NCI-H82 treated with DMSO at 0.1 percent for 48 hours (cell line): ENCODE measurements at regions not wholly inside any gene's neighbourhood (a gene's known extent, or its start where the extent isn't known, plus 50 kb on each side); places are given as distances from the start of the nearest gene placed in this dataset.

Experiments used
- DNase-seq: peaks from one replicate; lab custom pipeline; 2025; ENCODE audit not compliant: unreplicated experiment; lab: John Stamatoyannopoulos, UW

DNA sequence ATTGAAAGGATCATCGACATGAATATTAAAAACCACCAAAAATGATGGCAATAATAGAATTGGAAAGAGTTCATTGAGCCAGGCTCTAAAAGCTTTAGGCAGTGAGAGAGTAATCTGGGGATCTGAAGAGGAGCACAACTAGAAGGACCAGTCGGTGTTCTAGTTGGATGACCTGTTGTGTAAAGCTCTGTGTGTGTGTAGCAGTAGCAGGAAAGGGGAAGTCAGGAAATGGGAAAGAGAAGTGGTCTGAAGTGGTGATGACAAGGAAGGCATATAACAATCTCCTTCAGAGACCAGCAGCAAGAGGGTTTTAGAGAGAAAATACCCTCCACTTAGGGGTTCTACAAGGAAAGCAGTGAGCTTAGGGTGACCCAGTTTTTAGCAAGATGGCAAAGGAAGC, 539.2 kb downstream of the HTR7 start:
- DNase-seq, result no peak

DNA sequence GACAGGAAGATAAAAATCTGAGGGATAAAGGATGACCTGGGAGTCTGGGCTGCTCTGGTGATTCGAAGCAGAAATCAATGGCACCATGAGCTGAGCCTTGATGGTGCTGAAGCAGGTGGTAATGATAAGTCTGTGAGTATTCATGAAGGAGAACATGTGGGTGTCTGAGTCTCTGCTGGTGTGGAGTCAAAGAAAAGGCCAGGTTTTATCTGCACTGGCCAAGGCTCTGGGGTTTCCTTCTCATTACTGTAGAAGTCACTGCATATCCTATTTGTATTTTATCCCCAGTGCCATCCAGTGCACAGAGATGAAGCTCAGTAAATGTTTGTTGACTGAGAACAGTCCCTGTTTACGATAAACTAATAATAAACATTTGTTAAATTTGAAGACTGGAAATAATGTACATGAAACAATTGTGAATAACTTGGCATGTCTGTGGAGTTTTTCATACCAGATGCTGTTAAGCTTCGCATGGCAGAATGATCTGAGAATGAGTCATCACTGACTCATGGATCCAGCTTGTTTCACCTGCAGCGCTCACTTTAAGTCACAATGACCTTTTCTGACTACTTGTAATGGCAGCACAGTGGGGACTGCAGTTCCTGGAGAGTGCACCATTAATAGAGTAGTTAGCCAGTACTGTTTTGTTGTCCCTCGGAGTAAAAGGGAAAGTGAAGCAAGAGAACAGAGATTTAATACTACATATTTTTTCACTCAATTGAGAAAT, 538.5 kb downstream of the HTR7 start:
- no peak for DNase-seq

DNA sequence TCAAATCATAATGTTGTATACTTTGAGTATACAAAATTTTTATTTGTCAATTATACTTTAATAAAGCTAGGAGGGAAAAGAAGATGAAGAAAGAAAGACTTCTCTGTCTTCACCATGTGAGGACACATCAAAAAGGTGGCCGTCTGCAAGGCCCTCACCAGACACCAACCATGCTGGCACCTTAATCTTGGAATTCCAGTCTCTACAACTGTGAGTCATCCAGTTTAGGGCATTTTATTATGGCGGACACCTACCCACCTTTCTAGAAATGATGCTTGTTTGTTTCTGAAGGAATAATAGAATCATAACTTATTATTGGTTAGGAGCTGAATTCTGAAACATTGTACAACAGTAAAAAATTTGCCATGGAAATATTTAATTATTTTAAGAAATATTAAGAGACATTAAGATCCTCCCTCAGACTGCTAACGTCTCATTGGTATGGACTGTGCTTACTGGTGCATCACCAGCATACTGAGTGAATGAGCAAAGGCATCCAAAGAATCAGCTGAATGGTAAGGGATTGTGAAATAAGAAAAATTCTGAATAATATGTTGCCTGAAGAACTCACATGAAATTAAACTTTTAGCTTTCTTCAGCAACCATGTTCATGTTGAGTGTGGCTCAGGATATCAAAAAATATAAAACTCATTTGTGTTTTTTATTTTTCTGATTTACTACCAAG, 536.6 kb downstream of the HTR7 start:
- no peak for DNase-seq

DNA sequence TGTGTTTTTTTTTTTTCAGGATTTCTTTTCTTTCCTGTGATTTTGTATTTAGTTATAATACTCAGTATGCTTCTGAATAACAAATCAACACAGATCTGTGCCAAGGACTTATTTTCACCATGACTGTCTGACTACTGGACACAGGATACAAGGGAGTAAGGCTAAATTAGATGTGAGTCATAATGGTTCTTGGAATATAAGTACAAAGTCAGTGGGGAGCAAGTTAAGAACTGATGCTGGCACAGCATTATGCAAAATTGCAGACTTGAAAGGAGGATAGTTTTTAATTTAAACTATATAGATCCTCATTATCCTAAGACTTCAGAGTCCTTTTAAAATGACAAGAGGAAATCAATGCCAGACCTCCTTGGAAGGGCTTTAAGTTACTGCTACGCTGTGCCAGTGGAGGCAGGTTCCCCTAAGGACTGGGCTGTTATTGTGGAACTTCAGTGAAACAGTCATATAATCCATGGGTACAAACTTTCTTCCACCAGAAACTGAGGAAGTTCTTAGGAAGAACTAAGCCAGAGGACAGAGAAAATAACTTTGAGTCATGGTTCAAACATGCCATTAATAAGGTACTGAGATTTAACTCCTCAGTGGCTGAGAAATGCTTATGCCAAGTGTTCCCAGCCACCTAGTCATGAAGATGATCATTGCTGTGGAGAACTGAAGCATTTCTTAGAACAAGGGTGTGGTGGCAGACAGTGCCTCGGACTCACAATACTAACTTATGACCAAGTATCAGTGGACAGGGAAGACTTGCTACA, 531.2 kb downstream of the HTR7 start:
- no peak for DNase-seq

DNA sequence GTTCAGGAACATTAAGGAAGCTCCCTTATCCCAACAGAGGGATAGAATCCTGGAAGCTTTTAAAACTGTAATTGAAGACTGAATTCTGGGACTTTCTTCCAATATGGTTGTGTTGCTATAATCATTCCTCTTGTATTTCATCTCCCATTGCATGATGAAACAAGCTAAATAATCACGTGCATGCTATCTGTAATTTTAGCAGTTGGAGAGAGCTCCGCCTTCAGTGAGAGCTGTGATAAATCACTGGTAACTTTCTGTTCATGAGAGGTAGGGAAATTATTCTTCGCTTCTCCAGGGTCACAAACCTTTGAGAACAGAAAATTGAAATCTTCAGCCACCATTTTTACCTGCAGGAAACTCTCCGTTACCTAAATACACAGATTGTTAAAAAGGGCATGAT, 530.2 kb downstream of the HTR7 start:
- no peak for DNase-seq

DNA sequence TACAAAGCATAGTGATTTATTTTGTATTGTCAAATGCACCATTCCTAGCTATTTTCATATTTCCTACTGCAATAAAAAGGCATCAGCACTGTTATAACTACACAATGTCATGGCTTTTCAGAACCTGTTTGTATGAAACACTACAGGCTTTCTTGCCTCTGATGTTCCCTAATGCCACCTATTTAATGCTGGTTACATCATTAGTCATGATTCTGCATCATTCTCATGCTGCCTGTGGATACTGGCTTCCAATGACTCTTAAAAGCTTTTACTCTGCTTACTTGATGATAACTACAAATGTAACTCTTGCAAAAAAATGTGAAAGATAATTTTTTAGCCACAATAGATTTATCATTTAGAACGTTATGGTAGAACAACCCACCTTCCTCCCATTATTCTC, 529.4 kb downstream of the HTR7 start:
- no peak for DNase-seq

DNA sequence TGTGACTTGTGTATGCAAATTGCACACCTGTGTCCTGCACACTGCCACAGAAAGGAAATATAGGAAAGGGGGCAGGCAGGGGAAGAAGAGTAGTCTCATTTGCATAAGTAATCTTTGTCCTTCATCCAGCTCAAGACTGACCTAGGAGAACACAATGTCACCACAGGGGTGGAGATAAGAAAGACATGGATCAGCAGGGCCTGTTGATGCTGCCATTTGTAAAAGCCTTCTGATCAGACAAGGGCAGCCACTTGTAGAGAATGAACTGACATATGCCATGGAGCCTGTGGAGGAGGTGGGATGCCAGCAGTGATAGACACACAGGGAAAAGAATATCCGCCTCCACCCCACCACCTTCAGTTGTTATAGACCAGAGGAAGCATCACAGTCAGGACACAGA, 528.9 kb downstream of the HTR7 start:
- DNase-seq, result no peak

DNA sequence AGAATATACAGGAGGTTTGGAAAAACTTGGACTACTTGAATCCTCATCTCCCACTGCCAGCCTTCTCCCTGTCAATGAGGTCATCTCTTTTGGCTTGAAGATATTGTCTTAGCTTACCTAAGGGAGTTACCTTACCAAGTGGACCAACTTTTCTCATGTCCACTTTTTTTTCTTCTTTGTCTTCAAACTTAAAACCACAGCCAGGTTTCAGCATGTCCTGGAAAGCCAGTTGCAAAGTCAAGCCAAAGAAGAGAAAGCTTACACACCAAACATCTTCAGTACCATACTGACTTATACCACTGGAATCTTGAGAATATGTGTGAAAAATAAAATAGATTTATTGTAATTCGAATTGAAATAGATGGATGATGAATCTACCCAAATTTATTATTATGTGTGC, 520.5 kb downstream of the HTR7 start:
- no peak for DNase-seq

DNA sequence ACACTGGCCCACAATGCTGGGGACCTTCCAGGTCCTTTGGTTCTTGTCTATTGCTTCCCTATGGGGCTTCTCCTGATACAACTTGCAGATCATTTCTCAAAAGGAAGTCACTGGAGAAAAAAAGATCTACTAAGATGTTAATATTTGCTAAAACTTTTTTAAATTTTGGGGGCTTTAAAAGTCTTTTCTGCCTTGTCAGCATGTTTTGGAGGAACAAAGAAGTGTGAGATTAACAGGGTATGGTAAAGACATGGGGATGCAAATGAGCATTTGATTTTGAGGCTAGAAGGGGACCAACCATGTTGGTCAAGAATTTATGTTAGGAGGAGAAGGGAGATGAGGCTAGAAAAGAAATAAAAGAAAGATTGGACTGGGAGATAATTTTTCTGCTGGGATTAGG, 515.4 kb downstream of the HTR7 start:
- DNase-seq, result no peak

DNA sequence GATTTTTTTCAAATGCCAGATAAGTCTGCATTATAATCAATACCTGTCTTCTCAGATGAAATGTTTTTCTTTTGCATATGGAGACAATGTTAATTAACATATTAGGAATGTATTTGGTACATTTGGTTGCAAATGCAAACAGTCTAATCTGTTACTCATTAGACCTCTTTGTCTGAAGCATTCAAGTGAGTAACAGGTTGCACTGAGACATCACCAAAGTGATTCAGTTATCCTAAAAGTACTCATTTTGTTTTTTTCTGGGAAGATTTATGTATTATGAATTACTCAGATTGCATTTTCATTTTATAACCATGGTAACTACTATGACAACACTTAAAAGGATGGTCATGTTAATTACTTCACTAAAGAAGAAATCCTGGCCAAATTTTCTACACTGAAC, 513.6 kb downstream of the HTR7 start:
- no peak for DNase-seq

DNA sequence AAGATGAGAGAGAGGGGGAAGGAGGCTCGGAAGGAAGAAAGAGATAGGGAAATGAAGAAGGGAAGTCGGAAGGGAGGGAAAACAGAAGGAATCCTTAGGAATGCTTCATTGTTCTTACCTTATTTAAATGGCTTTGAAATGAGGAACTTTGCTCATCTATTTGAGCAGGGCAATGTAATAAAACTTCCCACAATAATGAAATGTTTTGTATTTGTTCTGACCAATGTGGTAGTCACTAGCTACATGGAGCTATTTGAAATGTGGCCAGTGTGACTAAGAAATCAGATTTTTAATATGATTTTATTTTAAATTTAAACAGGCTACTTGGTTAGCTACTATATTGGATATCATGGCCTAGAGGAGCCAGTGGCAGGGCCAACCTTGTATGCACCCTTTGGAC, 510.6 kb downstream of the HTR7 start:
- no peak for DNase-seq

DNA sequence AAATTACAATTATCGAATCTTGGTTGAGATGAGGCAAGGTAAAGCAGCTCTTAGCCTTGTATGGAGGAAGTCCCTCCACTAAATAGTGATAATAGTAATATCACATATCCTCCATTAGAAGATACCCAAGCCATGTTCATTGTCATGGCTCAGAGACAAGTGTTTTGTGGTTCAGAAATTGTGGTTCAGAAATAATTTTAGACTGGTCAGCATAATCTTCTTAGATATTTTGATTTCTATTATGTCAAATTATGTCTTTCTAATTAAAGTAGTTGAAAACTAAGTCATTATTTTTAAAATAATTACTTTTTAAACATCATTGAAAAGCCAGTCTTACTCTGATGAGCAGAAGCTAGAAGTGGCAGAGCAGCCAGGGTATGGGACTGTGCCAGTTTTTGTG, 507.7 kb downstream of the HTR7 start:
- no peak for DNase-seq

DNA sequence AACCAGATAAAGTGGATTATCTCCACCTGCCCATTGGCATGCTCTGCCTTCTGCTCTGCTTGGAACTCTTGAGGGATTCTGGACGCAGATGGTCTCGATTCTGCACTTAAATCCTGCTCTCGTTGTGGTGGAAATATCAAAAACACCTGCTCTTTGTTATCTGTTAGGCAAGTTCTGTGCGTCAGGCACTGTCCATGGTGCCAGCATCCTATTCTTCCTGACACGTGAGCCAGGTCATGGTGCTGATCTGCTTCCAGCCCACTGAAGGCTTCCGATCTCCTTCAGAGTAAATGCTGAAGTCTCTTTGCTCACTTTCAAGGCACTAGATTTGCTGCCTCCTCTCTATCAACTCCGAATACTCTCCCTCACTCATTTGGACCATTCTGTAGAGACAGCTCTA, 505.6 kb downstream of the HTR7 start:
- DNase-seq, result no peak

DNA sequence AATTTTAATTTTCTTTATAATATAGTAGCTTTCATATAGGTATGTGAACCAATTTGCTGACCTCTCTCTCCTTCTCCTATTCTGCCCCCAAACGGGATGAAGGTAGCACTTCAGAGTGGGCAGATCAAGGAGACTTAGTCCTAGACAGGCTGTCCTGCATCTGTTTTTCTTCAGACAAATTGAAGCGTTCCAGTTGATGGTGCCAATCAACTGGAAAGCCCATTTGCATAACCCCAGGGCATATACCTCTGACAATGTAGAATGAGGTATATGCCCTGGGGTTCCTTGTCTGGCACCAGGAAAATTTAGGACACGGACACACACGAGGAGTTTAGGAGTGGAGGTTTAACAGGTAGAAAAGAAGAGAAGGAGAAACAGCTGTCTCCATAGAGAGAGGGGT, 502.9 kb downstream of the HTR7 start:
- DNase-seq, result no peak

DNA sequence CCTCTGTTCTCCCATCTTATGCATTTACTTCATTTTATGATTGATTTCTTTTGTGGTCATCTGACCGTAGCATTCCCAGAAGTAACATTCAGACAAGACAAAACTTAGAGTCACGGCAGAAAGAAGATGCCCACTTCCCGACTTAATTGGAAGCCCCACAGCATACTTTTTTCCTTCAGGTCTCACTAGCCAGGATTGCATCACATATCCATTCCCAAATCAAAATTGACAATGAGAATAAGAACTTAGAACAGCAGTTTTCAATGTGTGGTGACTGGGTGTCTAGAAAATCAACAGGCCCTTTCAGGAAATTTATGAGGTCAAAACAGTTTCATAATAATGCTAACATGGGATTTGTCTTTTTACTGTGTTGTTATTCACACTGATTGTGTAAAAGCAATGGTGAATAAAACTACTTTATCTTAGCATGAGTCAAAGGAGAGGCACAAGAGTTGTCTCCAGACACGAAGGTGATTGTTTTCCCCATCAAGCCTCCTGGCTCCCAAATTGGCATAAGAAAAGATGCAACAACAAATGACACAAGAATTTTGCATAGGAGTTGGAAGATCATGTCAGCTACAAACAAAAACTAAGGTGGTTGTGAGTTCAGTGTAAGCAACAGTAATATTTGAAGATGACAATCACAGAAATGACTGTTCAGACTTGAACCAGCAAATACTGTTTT, 493.9 kb downstream of the HTR7 start:
- no peak for DNase-seq

DNA sequence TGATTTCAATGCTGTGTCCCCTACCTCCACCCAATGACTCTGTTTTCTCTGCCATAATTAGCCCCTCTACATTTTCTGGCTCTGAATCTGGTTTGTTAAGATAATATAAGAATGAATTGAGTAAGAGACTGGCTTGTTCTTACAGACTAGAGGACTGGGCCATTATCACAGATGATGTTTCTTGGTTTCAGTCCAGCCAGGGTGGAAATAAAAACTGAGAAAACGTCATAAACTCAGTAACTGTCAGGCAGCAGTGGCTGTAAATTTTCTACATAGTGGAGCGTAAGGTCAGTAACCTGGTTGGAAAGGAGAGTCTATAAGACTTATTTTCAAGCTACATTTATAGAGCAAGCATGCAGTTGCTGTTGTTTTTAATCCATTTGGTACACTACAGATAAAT, 485.4 kb downstream of the HTR7 start:
- DNase-seq, result no peak

DNA sequence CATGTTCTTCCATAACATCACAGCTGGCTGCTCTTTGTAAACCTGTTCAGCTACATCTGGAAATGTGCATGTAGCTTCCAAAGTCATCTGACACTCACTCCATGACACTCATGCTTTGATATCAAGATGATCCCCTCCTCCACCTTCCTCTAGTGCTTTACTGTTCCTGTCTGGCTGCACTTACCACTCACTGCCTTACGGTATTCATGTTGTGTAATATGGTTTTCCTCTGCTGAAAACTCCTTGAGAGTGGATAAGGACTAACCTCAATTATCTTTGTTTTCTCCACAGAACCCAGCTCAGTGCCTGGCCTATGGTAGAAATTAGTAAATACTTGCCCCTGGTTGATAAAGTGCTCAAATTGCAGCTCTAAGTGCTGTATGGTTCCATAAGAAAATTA, 483.9 kb downstream of the HTR7 start:
- DNase-seq, result no peak

DNA sequence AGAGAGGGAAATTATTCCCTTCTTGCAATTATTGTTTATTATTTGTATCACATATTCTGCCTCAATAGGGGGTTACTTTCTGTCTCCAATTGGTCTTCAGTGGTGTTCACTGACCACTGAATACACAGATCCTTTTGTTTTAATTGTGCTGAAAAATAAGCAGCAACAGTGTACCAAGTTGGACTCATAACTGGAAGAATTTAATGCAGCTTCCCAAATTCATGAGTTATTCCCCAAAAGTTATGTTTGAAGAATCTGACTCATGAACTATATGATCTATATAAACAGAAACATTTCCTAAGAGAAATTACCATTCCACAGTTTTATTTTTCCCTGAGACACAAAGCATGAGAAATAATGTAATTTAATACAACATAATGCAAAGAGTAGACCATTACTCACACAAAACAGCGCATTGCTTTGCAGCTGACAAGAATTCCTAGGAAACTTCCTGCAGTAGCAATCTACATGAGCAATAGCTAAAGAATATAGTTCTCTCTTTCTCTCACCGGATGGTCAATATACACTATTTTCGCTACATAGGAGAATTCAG, 479.2 kb downstream of the HTR7 start:
- no peak for DNase-seq

DNA sequence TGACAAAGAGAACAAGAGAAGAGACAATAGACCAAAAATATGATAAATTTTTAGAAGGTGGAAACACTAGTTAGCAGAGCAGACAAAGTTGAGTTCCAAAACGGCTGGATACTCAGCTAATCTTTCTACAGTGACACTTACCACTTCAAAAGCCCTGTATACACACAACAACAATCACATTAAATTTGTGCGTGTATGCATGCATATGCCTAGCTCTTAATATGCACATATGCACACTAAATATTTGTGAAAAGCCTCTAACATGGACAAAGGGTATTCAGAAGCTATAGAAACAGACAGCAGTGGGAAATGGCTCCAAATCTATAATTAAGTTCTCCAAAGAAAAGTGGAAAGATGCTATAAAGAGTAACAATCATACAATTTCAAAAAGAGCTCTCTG, 476.4 kb downstream of the HTR7 start:
- DNase-seq, result no peak

DNA sequence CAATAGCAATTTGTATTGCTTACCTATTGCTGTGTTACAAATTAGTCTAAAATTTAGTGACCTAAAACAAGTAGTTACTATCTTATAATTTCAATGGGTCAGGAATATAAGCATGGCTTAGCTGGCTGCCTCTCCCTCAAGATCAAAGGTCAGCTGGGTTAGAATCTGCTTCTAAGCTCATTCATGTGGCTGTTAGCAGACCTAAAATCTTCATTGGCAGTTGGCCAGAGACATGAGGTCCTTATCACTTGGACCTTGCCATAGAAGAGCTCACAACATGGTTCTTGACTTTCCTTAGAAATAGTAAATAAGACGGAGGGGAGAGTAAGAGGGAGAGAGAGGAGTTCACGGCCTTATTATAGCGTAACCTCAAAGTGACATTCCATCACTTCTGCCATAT, 468.0 kb downstream of the HTR7 start:
- DNase-seq, result no peak

DNA sequence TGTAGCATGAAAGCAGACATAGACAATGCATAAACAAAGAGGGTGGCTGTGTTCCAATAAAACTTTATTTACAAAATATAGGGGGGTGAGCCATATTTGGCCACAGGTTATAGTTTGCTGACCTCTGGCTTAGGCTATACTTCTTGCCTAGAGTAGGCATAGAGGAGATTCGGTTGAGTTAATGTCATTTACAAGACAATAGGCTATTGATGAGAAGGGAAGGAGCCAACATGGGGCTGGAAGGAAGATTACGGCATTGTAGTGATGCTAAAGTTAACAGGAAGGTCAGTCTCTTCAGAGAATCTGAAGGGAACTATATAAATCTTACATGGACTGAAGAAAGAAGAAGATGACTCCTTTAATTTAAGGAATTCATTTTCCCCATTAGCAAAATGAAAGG, 463.5 kb downstream of the HTR7 start:
- DNase-seq, result peak; percentile 40
